ENCODE measurements at regions not wholly inside any gene's neighbourhood (a gene's known extent, or its start where the extent isn't known, plus 50 kb on each side); places are given as distances from the start of the nearest gene placed in this dataset.

GRCh38 chr15:36491912-36492311, 87.5 kb upstream of the CDIN1 start:
- no peak overlapping the region for H3K27ac ChIP-seq
- intact Hi-C loops (cut with DNase I) = no loop called here
- no peaks in the 10 kb centered on the region for H3K36me3 ChIP-seq
- DNase-seq (ENCODE audit: low spot score) = no peak
- WGBS = 90% methylated on average over 4 of the region's 4 CpGs
- H3K27me3 ChIP-seq (replicated peaks; ENCODE audit: insufficient read depth) = no peaks in the 10 kb centered on the region
- H3K9me3 ChIP-seq = no peaks in the 10 kb centered on the region
- no peaks in the 10 kb centered on the region for H3K4me1 ChIP-seq (replicated peaks)
- TF ChIP-seq POLR2A (IDR thresholded peaks at IDR 0.05) (no peak), POLR2AphosphoS5 (IDR thresholded peaks at IDR 0.05) (no peak), CTCF (IDR thresholded peaks at IDR 0.05) (no peak)
- H3K4me3 ChIP-seq = no peak overlapping the region

GRCh38 chr15:36495456-36495991, 83.9 kb upstream of the CDIN1 start:
- Histone ChIP-seq H3K36me3 (no peaks in the 10 kb centered on the region), H3K27ac (no peak overlapping the region), H3K4me1 (replicated peaks) (no peaks in the 10 kb centered on the region), H3K9me3 (no peaks in the 10 kb centered on the region), H3K27me3 (replicated peaks; ENCODE audit: insufficient read depth) (no peaks in the 10 kb centered on the region), H3K4me3 (no peak overlapping the region)
- DNase-seq (ENCODE audit: low spot score) = no peak
- TF ChIP-seq POLR2AphosphoS5 (IDR thresholded peaks at IDR 0.05) = no peak
- TF ChIP-seq POLR2A (IDR thresholded peaks at IDR 0.05) = no peak
- TF ChIP-seq CTCF (IDR thresholded peaks at IDR 0.05) = no peak
- WGBS = 83% methylated on average over 9 of the region's 9 CpGs
- intact Hi-C loops (cut with DNase I) = no loop called here

- Histone ChIP-seq H3K27me3 (replicated peaks; ENCODE audit: insufficient read depth) (no peaks in the 10 kb centered on the region), H3K4me3 (no peak overlapping the region), H3K27ac (peak overlapping the region; percentile 12 to 15), H3K9me3 (no peaks in the 10 kb centered on the region), H3K4me1 (replicated peaks) (no peaks in the 10 kb centered on the region), H3K36me3 (no peaks in the 10 kb centered on the region)
- intact Hi-C loops (cut with DNase I) = no loop called here
- no peak for TF ChIP-seq CTCF (IDR thresholded peaks at IDR 0.05)
- no peak for TF ChIP-seq POLR2A (IDR thresholded peaks at IDR 0.05)
- no peak for TF ChIP-seq POLR2AphosphoS5 (IDR thresholded peaks at IDR 0.05)
- DNase-seq (ENCODE audit: low spot score) = no peak
- WGBS = 43% methylated on average over 4 of the region's 4 CpGs
Observed at GRCh38 chr15:36497901-36498300, 81.5 kb upstream of the CDIN1 start.

- no peak overlapping the region for H3K4me3 ChIP-seq
- TF ChIP-seq CTCF (IDR thresholded peaks at IDR 0.05) (no peak), POLR2A (IDR thresholded peaks at IDR 0.05) (no peak), POLR2AphosphoS5 (IDR thresholded peaks at IDR 0.05) (no peak)
Observed at GRCh38 chr15:36498401-36498800, 81.0 kb upstream of the CDIN1 start.

GRCh38 chr15:36498916-36499315, 80.5 kb upstream of the CDIN1 start:
- no peak for TF ChIP-seq CTCF (IDR thresholded peaks at IDR 0.05)
- no peak for TF ChIP-seq POLR2A (IDR thresholded peaks at IDR 0.05)
- no peak for TF ChIP-seq POLR2AphosphoS5 (IDR thresholded peaks at IDR 0.05)
- Histone ChIP-seq H3K4me3 (no peak overlapping the region), H3K36me3 (no peaks in the 10 kb centered on the region), H3K27ac (peak overlapping the region in 1 of 2 donors; percentile 15), H3K27me3 (replicated peaks; ENCODE audit: insufficient read depth) (no peaks in the 10 kb centered on the region), H3K9me3 (no peaks in the 10 kb centered on the region), H3K4me1 (replicated peaks) (no peaks in the 10 kb centered on the region)
- intact Hi-C loops (cut with DNase I) = no loop called here
- 12% methylated on average over 2 of the region's 2 CpGs for WGBS
- DNase-seq (ENCODE audit: low spot score) = no peak

More at GRCh38 chr15:36498401-36498800, 81.0 kb upstream of the CDIN1 start:
- no peak for DNase-seq (ENCODE audit: low spot score)
- no peaks in the 10 kb centered on the region for H3K27me3 ChIP-seq (replicated peaks; ENCODE audit: insufficient read depth)
- intact Hi-C loops (cut with DNase I) = no loop called here
- H3K27ac ChIP-seq = peak overlapping the region; percentile 12 to 15
- no peaks in the 10 kb centered on the region for H3K9me3 ChIP-seq
- no peaks in the 10 kb centered on the region for H3K36me3 ChIP-seq
- no peaks in the 10 kb centered on the region for H3K4me1 ChIP-seq (replicated peaks)
- 76% methylated on average over 4 of the region's 4 CpGs for WGBS

All from prostate gland (tissue), 2 donors.